GM10248 (cell line): ENCODE measurements at regions not wholly inside any gene's neighbourhood (a gene's known extent, or its start where the extent isn't known, plus 50 kb on each side); places are given as distances from the start of the nearest gene placed in this dataset.

ENCODE experiments used
- CTCF ChIA-PET: fragments of 300-600 bp; sonication (Branson Sonifier 250); formaldehyde crosslinking; extraction: SDS; loops from one replicate; lab custom pipeline; 2021; ENCODE audit warnings: antibody characterized with exemption; lab: Yijun Ruan, JAX
- POLR2A ChIA-PET: fragments of 350-650 bp; sonication (Branson Sonifier 250); formaldehyde crosslinking; extraction: SDS; loops from one replicate; lab custom pipeline; 2020; ENCODE audit warnings: antibody characterized with exemption; lab: Yijun Ruan, JAX
- DNase-seq: peaks from one replicate; pipeline ENCODE4 v3.0.0; 2012; ENCODE audit errors: extremely low spot score
- TF ChIP-seq, protein P1 (sequence below): IDR thresholded peaks from 2 replicates; pipeline ENCODE4 v1.5.1; 2012; ENCODE audit warnings: mild to moderate bottlenecking, low read depth; ENCODE audit errors: extremely low read depth, missing control alignments, control extremely low read depth

DNA sequence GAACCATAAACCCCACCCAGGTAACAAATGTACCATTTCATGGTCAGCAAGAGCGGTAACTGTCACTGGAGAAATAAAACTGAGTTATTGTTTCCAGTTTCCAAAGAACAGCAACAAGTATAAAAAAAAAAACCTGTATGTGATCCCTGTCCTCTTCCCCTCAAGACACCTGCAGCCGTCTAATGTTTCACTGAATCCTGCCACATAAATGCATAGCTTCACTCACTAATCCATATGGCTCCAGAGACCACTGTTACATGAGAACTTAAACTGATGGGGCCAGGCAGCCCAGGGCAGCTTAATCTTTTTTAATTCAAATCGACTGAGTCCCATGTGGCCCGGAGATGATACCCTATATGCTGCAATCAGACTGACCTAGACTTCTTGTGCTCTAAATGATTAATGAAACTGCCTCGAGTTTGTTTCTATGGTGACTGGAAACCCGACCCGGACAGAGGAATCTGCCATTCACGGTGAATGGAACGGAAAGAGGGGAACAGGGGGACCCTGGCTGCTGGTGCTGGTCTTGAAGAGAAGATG lies 60.9 kb upstream of the SIX2 start:
- ChIA-PET CTCF (no interaction called here), POLR2A (no interaction called here)
- TF ChIP-seq, protein P1, sequence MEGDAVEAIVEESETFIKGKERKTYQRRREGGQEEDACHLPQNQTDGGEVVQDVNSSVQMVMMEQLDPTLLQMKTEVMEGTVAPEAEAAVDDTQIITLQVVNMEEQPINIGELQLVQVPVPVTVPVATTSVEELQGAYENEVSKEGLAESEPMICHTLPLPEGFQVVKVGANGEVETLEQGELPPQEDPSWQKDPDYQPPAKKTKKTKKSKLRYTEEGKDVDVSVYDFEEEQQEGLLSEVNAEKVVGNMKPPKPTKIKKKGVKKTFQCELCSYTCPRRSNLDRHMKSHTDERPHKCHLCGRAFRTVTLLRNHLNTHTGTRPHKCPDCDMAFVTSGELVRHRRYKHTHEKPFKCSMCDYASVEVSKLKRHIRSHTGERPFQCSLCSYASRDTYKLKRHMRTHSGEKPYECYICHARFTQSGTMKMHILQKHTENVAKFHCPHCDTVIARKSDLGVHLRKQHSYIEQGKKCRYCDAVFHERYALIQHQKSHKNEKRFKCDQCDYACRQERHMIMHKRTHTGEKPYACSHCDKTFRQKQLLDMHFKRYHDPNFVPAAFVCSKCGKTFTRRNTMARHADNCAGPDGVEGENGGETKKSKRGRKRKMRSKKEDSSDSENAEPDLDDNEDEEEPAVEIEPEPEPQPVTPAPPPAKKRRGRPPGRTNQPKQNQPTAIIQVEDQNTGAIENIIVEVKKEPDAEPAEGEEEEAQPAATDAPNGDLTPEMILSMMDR, result no peak
- DNase-seq, result no peak

DNA sequence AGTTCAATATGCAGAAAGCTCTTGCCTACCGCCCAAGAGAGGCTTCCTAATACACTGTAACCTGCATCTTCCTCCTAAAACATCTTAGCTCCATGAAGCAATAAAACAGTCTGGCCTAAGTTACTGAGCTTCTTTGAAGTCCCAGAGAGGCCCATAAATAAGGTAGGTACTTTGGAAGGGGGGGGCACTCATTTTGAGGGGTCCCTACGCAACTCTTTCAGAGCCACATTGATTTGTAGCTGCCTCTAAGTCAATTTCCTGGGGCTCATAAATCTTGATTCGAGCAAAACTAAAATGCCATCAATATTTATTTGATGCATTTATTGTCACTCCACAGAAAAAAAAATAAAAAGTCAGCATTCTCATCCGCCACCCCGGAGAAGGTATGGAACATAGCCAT lies 60.4 kb upstream of the SIX2 start:
- POLR2A ChIA-PET, result no interaction called here
- TF ChIP-seq, protein P1, result no peak
- CTCF ChIA-PET, result interaction anchor here (0.9 kb wide), 1 partner anchor 424 kb away, joined by 3 read pairs; no protein-coding TSS in a partner anchor
- no peak for DNase-seq

DNA sequence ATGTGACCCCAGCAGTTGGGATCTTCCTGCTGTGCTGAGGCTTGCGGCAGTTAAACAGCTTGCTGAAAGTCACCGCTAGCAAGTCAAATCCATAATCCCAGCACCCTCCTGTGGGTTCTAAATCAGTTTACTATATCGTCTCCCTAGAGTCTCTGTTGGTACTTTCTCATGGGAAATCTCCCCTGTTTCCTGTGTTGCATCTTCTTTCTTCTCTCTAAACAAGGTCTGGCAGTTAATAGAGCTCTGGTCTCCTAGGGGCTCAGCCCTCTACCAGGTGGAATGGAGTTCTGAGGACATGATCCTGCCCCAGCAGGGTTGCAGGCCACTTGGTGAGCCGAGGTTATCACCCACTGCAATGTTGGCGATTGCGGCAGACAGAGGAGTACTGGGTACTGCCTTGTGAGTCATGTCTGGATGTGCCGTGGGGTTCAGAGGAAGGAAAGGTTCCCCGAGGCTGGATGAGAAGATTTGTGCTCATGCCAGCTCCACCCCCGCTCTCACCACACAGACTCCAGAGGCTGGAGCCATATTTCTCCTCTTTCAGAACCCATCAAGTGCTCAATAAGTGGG lies 59.4 kb upstream of the SIX2 start:
- no peak for DNase-seq
- TF ChIP-seq, protein P1, result no peak
- CTCF ChIA-PET, result interaction anchor here (0.9 to 1.4 kb wide), 2 partner anchors 113 to 425 kb away, joined by 3 read pairs; no protein-coding TSS in a partner anchor
- POLR2A ChIA-PET, result no interaction called here

DNA sequence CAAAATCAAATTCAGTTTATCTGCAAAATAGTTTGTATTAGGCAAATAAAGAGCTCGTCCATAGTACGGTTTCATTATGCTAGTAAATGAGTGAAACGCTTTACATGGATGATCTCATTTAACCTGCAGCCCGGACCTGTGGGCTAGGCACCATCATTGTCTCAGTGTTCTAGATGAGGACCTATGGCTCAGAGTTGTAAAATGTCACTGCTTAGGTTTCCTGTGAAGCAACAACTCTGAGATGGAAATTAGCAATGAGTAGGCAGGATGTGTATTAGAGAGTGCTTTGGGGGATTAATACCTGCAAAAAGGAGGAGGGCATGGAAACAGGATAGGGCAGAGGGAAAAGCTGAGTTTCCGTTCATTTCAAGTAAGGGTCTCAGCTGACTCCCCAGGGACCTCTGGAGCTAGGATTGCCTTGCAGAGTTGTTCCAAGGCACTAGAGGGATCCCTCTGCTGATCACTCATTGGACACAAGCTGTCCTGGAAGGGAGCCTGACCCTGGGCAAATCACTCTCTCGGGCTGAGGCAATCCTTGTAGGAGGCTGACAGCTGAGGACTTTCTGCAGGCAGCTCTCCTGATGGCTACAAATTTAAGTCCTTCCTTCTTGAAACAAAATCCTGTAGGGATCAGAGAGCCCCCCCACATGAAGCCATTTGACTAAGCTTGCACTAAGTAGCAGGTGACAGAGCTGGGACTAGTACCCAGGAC lies 58.8 kb upstream of the SIX2 start:
- TF ChIP-seq, protein P1, result no peak
- ChIA-PET CTCF (interaction anchor here (1.4 kb wide), 1 partner anchor 113 kb away, joined by 3 read pairs; no protein-coding TSS in a partner anchor), POLR2A (no interaction called here)
- no peak for DNase-seq
